GM19452 (cell line): ENCODE measurements at regions not wholly inside any gene's neighbourhood (a gene's known extent, or its start where the extent isn't known, plus 50 kb on each side); places are given as distances from the start of the nearest gene placed in this dataset.
"Not testable (repeated sequence)": the region's sequence is repeated elsewhere in the genome, so short reads cannot be mapped to it uniquely, and the experiment has no call there.

Experiments used
- ATAC-seq: cut with Tn5 transposase; IDR thresholded peaks from one replicate; pipeline ENCODE4 v1.9.1; 2021; ENCODE audit not compliant: unreplicated experiment

DNA sequence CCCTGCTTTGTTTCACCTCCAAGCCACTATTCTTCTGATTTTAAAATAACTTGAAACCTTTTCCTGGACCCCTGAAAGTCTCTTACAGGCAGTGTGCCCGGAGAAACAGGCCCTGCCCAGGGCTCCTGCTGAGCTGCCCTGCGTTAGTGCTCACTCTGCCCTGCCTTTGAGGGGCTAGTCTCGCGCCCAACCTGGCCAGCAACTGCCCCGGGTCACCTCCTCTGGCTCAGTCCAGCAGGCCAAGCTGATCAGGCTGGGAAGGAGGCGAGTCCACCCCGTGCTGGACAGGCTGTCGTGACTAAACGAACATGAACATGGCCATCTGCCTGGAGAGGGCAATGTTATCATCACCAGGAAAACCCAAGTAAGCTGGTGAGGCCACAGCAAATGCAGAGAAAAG, 245.4 kb downstream of the ANKRD60 start:
- no peak for ATAC-seq

DNA sequence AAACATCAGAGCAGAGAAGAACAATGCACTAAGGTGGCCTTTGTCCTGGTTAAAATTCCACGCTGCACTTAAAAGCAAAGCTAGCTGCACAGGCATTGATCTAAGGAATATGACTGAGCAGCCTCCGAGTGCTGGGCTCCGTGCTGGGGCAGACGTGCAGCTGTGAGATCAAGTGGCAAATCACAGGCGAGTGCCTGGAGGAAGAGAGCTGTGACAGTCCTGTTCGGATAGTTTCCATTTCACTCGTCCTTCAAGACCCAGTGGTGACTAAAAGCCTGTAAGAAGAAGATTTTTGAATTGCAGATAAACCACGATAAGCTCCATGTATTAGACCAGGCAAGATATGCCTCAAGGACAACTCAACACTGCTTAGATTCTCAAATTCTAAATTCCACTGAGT, 247.9 kb downstream of the ANKRD60 start:
- ATAC-seq: no peak

DNA sequence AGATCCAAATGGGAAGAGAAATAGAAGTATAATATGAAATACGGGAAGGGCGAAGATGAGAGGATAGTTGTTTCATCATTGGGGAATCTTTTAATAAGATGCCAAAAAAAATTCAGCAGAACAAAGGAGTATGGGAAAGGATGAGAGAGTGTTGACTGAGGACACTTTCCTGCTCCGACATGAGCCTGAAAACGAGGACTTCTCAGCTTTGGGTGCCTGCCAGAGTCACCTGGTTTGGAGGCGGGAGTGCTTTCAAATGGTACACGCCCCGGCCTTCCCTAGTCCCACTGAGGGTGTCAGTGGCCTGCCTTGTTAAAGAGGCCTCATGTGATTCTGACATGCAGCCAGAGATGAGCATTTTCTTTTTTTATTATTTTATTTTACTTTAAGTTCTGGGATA, 250.9 kb downstream of the ANKRD60 start:
- no peak for ATAC-seq

DNA sequence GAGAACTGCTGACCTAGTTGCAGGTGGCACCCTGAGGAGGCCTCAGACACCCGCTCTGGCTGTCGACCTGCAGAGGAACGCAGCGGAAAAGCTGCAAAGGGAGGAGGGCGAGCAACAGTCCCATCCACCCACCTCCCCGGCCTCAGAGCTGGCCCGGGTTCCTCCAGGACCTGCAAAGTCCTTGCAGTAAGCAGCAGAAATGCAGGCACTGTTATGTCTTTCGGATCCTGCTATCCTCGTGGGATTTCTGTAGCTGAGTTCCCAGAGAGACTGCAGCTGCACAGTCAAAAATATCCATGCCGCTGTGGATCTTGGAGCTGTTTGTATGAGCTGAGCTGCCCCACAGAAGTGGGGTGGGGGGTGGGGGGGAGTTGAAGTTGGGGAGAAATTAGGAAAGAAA, 251.3 kb downstream of the ANKRD60 start:
- ATAC-seq: no peak

- no peak for ATAC-seq
Observed at GRCh38 chr20:57974863-57975262, 253.6 kb downstream of the ANKRD60 start.

GRCh38 chr20:57973886-57974285, 254.6 kb downstream of the ANKRD60 start:
- ATAC-seq: no peak

DNA sequence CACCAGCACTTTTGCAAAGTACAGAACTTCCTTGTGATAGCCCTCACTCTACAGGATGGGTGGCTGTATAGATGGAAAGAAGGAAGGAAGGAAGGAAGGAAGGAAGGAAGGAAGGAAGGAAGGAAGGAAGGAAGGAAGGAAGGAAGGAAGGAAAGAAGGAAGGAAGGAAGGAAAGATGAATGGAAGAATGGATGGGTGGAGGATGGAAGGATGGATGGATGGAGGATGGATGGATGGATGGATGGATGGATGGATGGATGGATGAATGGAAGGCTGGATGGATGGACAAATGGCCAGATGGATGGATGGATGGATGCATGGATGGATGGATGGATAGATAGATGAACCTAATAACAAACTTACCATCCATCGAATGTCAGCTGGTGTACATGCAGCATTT, 256.9 kb downstream of the ANKRD60 start:
- not testable (repeated sequence) for ATAC-seq

GRCh38 chr20:57970856-57971255, 257.6 kb downstream of the ANKRD60 start:
- no peak for ATAC-seq

DNA sequence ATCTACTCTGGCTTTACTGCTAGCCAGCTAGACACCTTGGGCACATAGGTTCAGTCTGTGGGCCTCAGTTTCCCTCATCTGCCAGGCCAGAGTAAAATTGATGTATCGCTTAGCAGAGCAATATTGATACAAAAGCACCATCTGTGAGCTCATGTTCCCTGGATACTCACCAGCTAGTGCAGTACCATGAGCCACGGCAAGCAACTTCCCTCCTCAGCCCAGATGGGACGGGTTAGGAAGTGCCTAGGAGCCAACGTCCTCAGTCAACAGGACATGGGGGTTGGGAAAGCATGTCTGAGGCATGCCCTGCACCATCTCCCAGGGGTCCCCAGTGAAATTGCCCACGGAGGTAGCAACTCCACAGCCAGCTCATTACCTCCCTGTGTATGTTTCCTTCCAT, 258.3 kb downstream of the ANKRD60 start:
- no peak for ATAC-seq

GRCh38 chr20:57968120-57968519, 258.3 kb upstream of the PMEPA1 start:
- no peak for ATAC-seq

- ATAC-seq: no peak
Observed at GRCh38 chr20:57967364-57967763, 257.5 kb upstream of the PMEPA1 start.

DNA sequence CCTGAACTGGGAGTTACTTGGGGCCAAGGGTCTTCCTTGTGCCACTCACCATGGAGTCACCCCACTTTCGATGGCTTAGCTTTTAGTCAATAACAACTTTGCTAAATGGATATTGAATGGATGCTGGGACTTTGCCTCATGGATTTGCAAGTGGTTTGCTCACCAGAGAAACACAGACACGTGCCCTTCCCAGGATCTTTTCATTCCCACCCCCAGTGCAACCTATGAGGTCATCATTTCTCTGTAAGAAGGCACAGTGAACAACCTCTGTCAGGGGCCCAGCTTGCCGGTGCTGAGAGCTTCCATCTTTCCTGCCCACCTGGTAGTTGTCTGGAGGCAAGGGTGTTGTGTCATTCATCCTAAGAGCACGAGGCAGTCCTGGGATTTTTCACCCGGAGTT, 256.8 kb upstream of the PMEPA1 start:
- ATAC-seq: no peak

DNA sequence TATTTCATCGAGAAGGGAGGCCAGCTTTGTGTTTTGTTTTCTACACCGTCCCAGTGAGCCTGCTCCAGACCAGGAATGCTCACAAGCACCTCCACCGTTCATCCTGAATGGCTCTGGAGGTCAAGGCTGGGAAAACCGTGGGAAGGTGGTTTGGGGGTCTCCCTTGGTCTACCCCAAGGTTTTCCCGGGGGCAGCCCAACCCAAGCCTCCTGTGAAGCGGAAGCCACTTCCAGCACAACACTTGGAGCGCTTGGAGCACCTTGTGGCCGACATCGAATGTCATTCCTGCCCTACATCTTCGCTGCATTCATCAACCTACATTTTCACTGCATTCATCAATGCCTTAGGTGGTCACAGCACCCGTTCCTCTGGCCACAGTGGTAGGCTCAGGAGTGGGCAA, 255.6 kb upstream of the PMEPA1 start:
- ATAC-seq: no peak

- no peak for ATAC-seq
Observed at GRCh38 chr20:57964011-57964862, 254.4 kb upstream of the PMEPA1 start.

DNA sequence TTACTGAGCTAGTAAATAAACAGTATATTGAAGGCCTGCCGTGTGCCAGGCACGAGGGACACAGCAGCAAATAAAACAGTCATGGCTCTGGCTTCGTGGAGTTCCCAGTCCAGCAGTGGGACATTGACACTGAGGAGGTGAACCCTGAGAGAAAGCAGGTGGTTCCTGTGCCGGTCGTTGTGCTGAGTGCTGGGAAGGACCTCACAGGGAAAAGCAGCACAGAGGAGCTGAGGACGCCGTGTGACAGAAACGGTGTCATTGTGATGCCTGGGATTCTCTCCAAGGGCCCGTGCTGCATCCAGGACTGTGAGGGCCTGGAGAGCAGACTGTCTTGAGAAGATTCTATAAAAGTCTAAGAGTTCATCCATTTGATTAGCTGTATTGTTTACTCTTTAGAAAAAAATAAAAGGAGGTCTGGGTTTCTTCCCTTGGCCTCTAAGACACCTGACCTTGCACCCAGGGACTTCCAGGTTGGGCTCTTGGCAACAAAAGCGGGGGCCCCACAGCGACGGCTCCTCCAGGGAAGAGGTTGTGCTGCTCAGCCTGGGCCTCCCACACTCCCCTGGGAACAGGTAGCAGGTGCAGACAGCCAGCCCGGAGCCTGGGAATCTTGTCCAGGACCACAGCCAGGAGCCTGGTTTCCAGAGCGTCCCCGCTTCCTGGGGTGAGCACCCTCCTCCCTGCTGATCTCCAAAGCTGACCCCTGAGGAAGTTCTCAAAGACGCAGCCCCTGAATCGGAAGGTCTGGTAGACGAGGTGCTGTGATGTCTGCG, 251.2 kb upstream of the PMEPA1 start:
- no peak for ATAC-seq

DNA sequence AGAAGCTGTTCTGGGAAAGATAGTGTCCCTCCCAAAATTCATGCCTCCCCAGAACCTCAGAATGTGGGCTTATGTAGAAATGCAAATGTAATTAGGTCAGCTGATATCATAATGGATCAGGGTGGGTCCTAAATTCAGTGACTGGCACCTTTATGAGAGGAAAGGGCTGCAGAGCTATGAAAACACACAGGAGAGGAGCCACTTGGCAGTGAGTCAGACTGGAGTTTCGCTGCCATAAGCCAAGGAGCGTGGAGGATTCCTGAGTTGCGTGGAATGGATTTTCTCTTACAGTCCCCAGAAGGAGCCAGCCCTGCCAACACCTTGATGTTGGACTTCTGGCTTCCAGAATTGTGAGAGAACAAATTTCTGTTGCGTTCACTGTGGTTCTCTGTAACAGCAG, 249.8 kb upstream of the PMEPA1 start:
- ATAC-seq: no peak

- no peak for ATAC-seq
Observed at GRCh38 chr20:57959018-57959417, 249.2 kb upstream of the PMEPA1 start.

DNA sequence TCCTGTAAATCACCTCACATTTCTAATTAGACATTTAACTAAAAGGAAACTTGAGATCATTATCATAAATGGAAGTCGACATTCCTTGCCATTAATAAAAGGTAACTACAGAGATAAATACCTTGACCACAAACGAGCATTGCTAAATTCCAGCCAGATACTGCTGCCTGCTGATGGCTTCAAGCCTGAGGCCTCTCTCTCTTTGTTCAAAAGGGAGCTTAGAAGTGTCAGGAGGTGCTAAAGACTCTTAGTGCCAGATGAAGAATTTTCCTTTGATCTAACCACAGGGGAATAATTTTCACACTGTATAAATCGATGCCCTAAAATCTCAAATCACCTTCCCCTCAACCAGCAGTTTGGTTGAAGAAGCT, 248.2 kb upstream of the PMEPA1 start:
- ATAC-seq: no peak

GRCh38 chr20:57957411-57958049, 247.7 kb upstream of the PMEPA1 start:
- ATAC-seq: no peak

GRCh38 chr20:57953638-57954037, 243.8 kb upstream of the PMEPA1 start:
- no peak for ATAC-seq

DNA sequence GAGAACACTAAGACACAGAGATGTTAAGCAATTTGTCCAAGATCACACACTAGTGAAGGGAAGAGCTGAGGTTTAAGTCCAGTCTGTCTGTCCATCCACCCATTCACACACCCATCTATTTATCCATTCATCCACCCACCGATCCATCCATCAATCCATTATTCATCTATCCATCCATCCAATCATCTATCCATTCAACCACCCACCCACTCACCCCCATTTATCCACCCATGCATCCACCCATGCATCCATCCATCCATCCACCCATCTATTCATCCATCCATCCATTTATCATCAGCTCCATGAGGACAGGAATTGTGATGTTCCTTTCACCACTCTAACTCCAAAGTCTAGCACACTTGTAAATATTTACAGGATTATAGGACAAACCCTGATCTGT, 242.3 kb upstream of the PMEPA1 start:
- ATAC-seq: no peak

GRCh38 chr20:57951549-57951948, 241.7 kb upstream of the PMEPA1 start:
- ATAC-seq: no peak
